Gastroesophageal sphincter (tissue), 4 donors: ENCODE measurements at regions not wholly inside any gene's neighbourhood (a gene's known extent, or its start where the extent isn't known, plus 50 kb on each side); places are given as distances from the start of the nearest gene placed in this dataset.

Experiments
- ATAC-seq: fragments of 150-250 bp; one replicate; pipeline ENCODE4 v1.9.1; 2016; ENCODE audit warnings: mild to moderate bottlenecking, moderate library complexity
- H3K27ac ChIP-seq, 4 donors: fragments of 200-600 bp; sonication (generic) in 3 of 4; 1 replicate in 3 of 4; 2 replicates in 1 of 4; pipeline ENCODE4 v1.5.1; 2016 to 2019
- H3K27me3 ChIP-seq: fragments of 200-600 bp; sonication (generic); one replicate; pipeline ENCODE4 v1.5.1; 2019
- H3K36me3 ChIP-seq, 2 donors: fragments of 200-600 bp; sonication (generic); one replicate each; pipeline ENCODE4 v1.5.1; 2019; ENCODE audit warnings: control low read depth in 1 of 2
- H3K4me1 ChIP-seq, 3 donors: fragments of 200-600 bp; sonication (generic); 1 replicate in 2 of 3; 2 replicates in 1 of 3; pipeline ENCODE4 v1.5.1; 2016 to 2019; ENCODE audit warnings: control low read depth in 2 of 3
- H3K4me3 ChIP-seq, 2 donors: fragments of 200-600 bp; sonication (generic); one replicate each; pipeline ENCODE4 v1.5.1; 2019; ENCODE audit warnings: mild to moderate bottlenecking in 1 of 2, moderate library complexity in 1 of 2
- H3K9me3 ChIP-seq, 3 donors: fragments of 200-600 bp; sonication (generic); one replicate each; pipeline ENCODE4 v1.5.1; 2017 to 2019; ENCODE audit warnings: control low read depth in 2 of 3
- CTCF ChIP-seq, 4 experiments: fragments of 200-600 bp in 2 of 4; fragments of 450-650 bp in 2 of 4; sonication (generic) in 1 of 4; IDR thresholded peaks; one replicate each; pipeline ENCODE4 v1.5.1; 2017 to 2019; ENCODE audit warnings: antibody characterized with exemption in 4 of 4, mild to moderate bottlenecking in 2 of 4, moderate library complexity in 2 of 4
- EP300 ChIP-seq: sonication (generic); formaldehyde crosslinking; IDR thresholded peaks from one replicate; pipeline ENCODE4 v1.6.1; 2017; ENCODE audit warnings: antibody characterized with exemption, mild to moderate bottlenecking
- POLR2A ChIP-seq, 2 donors: fragments of 450-650 bp; IDR thresholded peaks; one replicate each; pipeline ENCODE4 v1.6.1; 2017; ENCODE audit warnings: antibody characterized with exemption in 2 of 2, mild to moderate bottlenecking in 2 of 2, moderate library complexity in 1 of 2
- POLR2AphosphoS5 ChIP-seq: sonication (generic); formaldehyde crosslinking; IDR thresholded peaks from one replicate; pipeline ENCODE4 v1.6.1; 2017; ENCODE audit warnings: antibody characterized with exemption
- WGBS, 2 donors: methylation state at CpG; one replicate each; pipeline ENCODE4 v1.1.5; 2018; ENCODE audit warnings: low coverage in 1 of 2; 5-methylcytosine and 5-hydroxymethylcytosine counted together

DNA sequence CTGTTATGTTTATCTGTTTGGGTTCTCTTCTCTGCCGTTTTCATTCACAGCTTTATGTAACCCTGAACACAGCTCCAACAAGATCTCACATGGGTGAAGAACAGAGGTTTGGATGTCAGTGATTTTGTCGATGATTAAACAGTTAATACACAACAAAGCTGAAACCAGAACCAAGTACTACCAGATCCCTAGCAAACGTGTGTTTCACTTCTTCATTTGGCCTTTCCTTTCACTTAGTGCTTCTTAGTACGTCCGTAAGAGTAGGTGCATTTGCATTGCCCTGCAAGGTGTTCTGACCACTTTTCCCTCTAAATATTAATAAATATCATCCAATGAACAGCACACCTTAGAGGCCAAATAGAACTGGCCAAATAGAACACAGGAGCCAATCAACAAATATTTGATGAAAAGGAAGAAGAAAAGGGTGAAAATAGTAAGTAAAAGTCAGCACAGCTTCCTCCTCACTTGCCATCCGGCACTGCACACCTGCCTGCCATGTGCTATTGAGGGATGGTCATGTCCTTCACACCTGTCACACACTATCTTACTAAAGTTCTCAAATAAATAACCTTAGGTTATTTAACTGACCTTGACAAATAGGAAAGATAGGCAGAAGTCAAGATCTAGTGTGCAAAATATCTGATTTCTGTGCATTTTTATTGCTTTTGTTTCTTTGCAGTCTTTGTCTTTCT is 252.6 kb upstream of the ANKRD30A start:
- H3K4me1 ChIP-seq: peaks cover 0 to 5% (median 3%) of the 10 kb centered on the region in 3 donors
- WGBS, 2 donors: 74 to 90% methylated on average over 3 to 6 of the region's 6 CpGs
- H3K9me3 ChIP-seq: no peaks in the 10 kb centered on the region
- TF ChIP-seq POLR2A (IDR thresholded peaks at IDR 0.05) (no peak), CTCF (IDR thresholded peaks at IDR 0.05) (no peak), POLR2AphosphoS5 (no peak)
- no peaks in the 10 kb centered on the region for H3K27me3 ChIP-seq
- no peaks in the 10 kb centered on the region for H3K36me3 ChIP-seq
- no peak overlapping the region for H3K4me3 ChIP-seq
- ATAC-seq: no peak
- no peak overlapping the region for H3K27ac ChIP-seq

GRCh38 chr10:36840788-36841187 is 284.6 kb upstream of the ANKRD30A start:
- WGBS, 2 donors: 40 to 74% methylated on average over 2 to 4 of the region's 4 CpGs
- Histone ChIP-seq H3K9me3 (no peaks in the 10 kb centered on the region), H3K27me3 (no peaks in the 10 kb centered on the region), H3K36me3 (no peaks in the 10 kb centered on the region), H3K4me3 (no peak overlapping the region), H3K27ac (no peak overlapping the region), H3K4me1 (no peaks in the 10 kb centered on the region)
- no peak for ATAC-seq
- TF ChIP-seq EP300 (no peak), POLR2A (IDR thresholded peaks at IDR 0.05) (no peak), CTCF (IDR thresholded peaks at IDR 0.05) (no peak), POLR2AphosphoS5 (no peak)

- H3K36me3 ChIP-seq: no peaks in the 10 kb centered on the region
- no peak overlapping the region for H3K4me3 ChIP-seq
- H3K4me1 ChIP-seq: no peaks in the 10 kb centered on the region
- H3K27ac ChIP-seq: no peak overlapping the region
- TF ChIP-seq CTCF (IDR thresholded peaks at IDR 0.05): no peak
- no peak for TF ChIP-seq POLR2A (IDR thresholded peaks at IDR 0.05)
- TF ChIP-seq POLR2AphosphoS5: no peak
- TF ChIP-seq EP300: no peak
- H3K9me3 ChIP-seq: no peaks in the 10 kb centered on the region
- no peaks in the 10 kb centered on the region for H3K27me3 ChIP-seq
- no peak for ATAC-seq
These were observed 288.0 kb upstream of the ANKRD30A start for GRCh38 chr10:36837416-36837815.

DNA sequence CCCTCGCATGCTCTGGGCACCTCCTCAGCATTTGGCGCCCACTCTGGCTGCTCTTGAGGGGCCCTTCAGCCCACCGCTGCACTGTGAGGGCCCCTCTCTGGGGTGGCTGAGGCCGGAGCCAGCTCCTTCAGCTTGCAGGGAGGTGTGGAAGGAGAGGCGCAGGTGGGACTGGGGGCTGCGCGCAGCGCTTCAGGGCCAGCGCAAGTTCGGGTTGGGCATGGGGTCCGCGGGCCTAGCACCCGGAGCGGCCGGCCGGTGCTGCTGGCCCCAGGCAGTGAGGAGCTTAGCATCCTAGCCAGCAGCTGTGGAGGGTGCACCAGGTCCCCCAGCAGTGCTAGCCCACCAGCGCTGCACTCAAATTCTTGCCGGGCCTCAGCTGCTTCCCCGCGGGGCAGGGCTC is 305.6 kb upstream of the ANKRD30A start:
- no peaks in the 10 kb centered on the region for H3K27me3 ChIP-seq
- H3K4me3 ChIP-seq: no peak overlapping the region
- no peaks in the 10 kb centered on the region for H3K4me1 ChIP-seq
- ATAC-seq: no peak
- no peaks in the 10 kb centered on the region for H3K9me3 ChIP-seq
- TF ChIP-seq POLR2AphosphoS5: no peak
- TF ChIP-seq POLR2A (IDR thresholded peaks at IDR 0.05): no peak
- TF ChIP-seq EP300: no peak
- no peak for TF ChIP-seq CTCF (IDR thresholded peaks at IDR 0.05)
- H3K36me3 ChIP-seq: no peaks in the 10 kb centered on the region
- 93 to 96% methylated on average over 3 to 5 of the region's 20 CpGs for WGBS, 2 donors
- no peak overlapping the region for H3K27ac ChIP-seq

DNA sequence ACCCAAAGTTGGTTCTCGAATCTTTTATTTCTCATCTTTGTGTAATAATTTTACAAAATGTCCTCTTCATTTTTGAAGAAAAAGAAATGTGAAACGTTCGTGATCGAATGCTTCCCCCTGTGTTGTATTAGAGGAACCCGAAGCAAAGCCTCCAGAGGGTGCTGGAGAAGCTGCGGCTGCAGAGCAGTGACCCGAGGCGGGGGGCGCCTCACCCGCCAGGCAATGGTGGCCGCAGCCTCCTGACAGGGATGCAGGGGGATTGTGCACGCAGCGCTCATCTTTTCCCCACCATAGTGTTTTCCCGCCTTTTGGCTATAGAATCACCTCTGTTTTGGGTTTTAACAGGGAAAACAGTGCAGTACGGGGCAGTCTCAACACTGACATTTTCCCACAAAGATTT is 307.5 kb upstream of the ANKRD30A start:
- Histone ChIP-seq H3K4me1 (no peaks in the 10 kb centered on the region), H3K4me3 (no peak overlapping the region), H3K27me3 (no peaks in the 10 kb centered on the region), H3K9me3 (no peaks in the 10 kb centered on the region), H3K27ac (no peak overlapping the region), H3K36me3 (no peaks in the 10 kb centered on the region)
- 84 to 90% methylated on average over 9 to 12 of the region's 15 CpGs for WGBS, 2 donors
- no peak for ATAC-seq
- TF ChIP-seq POLR2A (IDR thresholded peaks at IDR 0.05) (no peak), POLR2AphosphoS5 (no peak), EP300 (no peak), CTCF (IDR thresholded peaks at IDR 0.05) (no peak)
